A673 (cell line): ENCODE measurements at regions not wholly inside any gene's neighbourhood (a gene's known extent, or its start where the extent isn't known, plus 50 kb on each side); places are given as distances from the start of the nearest gene placed in this dataset.

Experiments
- BruUV-seq: library from RNA; stranded (reverse); fragments of 400-500 nt; replicated peaks from 2 replicates; lab custom pipeline; 2021; lab: Mats Ljungman, UMichigan
- CTCF ChIA-PET: fragments of 300-600 bp; sonication (Branson Sonifier 250); formaldehyde crosslinking; loops from one replicate; lab custom pipeline; 2022; ENCODE audit warnings: antibody characterized with exemption; lab: Charles Lee
- POLR2A ChIA-PET: fragments of 300-600 bp; sonication (Branson Sonifier 250); formaldehyde crosslinking; loops from one replicate; lab custom pipeline; 2022; ENCODE audit warnings: antibody characterized with exemption; ENCODE audit not compliant: low non-redundant PET; lab: Charles Lee
- DNase-seq: peaks from one replicate; pipeline ENCODE4 v3.0.0-alpha.2; 2015; ENCODE audit warnings: low spot score
- H3K27ac ChIP-seq: fragments of 200-600 bp; sonication (generic); 2 replicates; pipeline ENCODE4 v1.5.1; 2016; ENCODE audit warnings: mixed run types, low read depth, mild to moderate bottlenecking, mixed read lengths, antibody characterized with exemption, low read length; ENCODE audit not compliant: poor library complexity, severe bottlenecking
- H3K27me3 ChIP-seq: fragments of 200-600 bp; sonication (generic); replicated peaks from 2 replicates; pipeline ENCODE4 v1.6.1; 2017; ENCODE audit warnings: mixed run types, low read depth, mild to moderate bottlenecking, mixed read lengths, antibody characterized with exemption, low read length; ENCODE audit not compliant: insufficient read depth, poor library complexity
- H3K36me3 ChIP-seq: fragments of 200-600 bp; sonication (generic); 2 replicates; pipeline ENCODE4 v1.6.1; 2016; ENCODE audit warnings: mixed run types, mild to moderate bottlenecking, mixed read lengths, antibody characterized with exemption, low read length; ENCODE audit not compliant: insufficient read depth, poor library complexity, severe bottlenecking
- H3K4me1 ChIP-seq: fragments of 200-600 bp; sonication (generic); 2 replicates; pipeline ENCODE4 v1.6.1; 2017; ENCODE audit warnings: mixed run types, mild to moderate bottlenecking, mixed read lengths, antibody characterized with exemption, low read length; ENCODE audit not compliant: insufficient read depth, poor library complexity, severe bottlenecking
- H3K4me3 ChIP-seq: fragments of 200-600 bp; sonication (generic); 2 replicates; pipeline ENCODE4 v1.5.1; 2016; ENCODE audit warnings: low read depth, mixed run types, mild to moderate bottlenecking, mixed read lengths, low read length; ENCODE audit not compliant: poor library complexity, severe bottlenecking
- H3K9me3 ChIP-seq: fragments of 200-600 bp; sonication (generic); 2 replicates; pipeline ENCODE4 v1.6.1; 2016; ENCODE audit warnings: mixed run types, low read depth, mild to moderate bottlenecking, mixed read lengths, antibody characterized with exemption, low read length; ENCODE audit not compliant: poor library complexity, severe bottlenecking
- EZH2 ChIP-seq: fragments of 200-600 bp; sonication (generic); IDR thresholded peaks from 2 replicates; pipeline ENCODE4 v1.6.1; 2017; ENCODE audit warnings: borderline replicate concordance, low read depth, mild to moderate bottlenecking, mixed read lengths, antibody characterized with exemption, low read length; ENCODE audit not compliant: poor library complexity, severe bottlenecking
- intact Hi-C: fragments of 100-400 bp; cut with micrococcal nuclease; formaldehyde crosslinking; loops from one replicate; pipeline ENCODE4 v1.10.0; 2022; ENCODE audit not compliant: unreplicated experiment
- TF ChIP-seq, protein P1 (sequence below): fragments of 300-800, 200-600 bp; sonication (generic); conservative IDR thresholded peaks from 2 replicates; pipeline ENCODE4 v1.5.1; 2017; ENCODE audit warnings: low read depth, mild to moderate bottlenecking, antibody characterized with exemption, low read length, moderate library complexity, mixed read lengths

DNA sequence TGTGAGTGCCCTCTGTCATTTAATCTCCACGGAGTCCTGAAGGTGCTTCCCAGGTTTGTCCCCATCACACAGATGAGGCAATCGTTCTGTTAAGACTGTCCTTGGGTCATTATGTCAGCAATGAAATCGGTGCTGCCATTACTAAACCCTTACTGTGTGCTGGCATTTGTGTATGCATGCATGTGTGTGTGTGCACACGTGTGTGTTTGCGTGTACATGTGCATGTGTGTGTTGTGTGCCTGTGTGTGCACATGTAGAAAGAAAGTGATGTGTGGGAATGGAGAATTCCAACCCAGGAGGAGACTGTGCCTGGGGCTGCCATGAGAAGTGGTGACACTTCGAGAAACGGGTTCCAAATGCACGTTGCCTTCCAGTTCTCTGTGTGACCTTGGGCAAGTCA lies 110.3 kb downstream of the CDH26 start:
- H3K4me1 ChIP-seq, result peaks cover 29% of the 10 kb centered on the region
- ChIA-PET CTCF (interaction anchor here (1.8 kb wide), 1 partner anchor 10 kb away, joined by 10 read pairs; no protein-coding TSS in a partner anchor), POLR2A (interaction anchor here (1.0 kb wide), 1 partner anchor 10 kb away, joined by 4 read pairs; no protein-coding TSS in a partner anchor)
- BruUV-seq, result no TSS peak
- H3K9me3 ChIP-seq, result peaks cover 9% of the 10 kb centered on the region
- H3K4me3 ChIP-seq, result no peak overlapping the region
- H3K27ac ChIP-seq, result peak overlapping the region; percentile 90
- intact Hi-C loops, result no loop called here
- H3K36me3 ChIP-seq, result no peaks in the 10 kb centered on the region
- TF ChIP-seq, protein P1, sequence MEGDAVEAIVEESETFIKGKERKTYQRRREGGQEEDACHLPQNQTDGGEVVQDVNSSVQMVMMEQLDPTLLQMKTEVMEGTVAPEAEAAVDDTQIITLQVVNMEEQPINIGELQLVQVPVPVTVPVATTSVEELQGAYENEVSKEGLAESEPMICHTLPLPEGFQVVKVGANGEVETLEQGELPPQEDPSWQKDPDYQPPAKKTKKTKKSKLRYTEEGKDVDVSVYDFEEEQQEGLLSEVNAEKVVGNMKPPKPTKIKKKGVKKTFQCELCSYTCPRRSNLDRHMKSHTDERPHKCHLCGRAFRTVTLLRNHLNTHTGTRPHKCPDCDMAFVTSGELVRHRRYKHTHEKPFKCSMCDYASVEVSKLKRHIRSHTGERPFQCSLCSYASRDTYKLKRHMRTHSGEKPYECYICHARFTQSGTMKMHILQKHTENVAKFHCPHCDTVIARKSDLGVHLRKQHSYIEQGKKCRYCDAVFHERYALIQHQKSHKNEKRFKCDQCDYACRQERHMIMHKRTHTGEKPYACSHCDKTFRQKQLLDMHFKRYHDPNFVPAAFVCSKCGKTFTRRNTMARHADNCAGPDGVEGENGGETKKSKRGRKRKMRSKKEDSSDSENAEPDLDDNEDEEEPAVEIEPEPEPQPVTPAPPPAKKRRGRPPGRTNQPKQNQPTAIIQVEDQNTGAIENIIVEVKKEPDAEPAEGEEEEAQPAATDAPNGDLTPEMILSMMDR, result no peak
- no peak for TF ChIP-seq EZH2
- H3K27me3 ChIP-seq, result no peaks in the 10 kb centered on the region
- no peak for DNase-seq

DNA sequence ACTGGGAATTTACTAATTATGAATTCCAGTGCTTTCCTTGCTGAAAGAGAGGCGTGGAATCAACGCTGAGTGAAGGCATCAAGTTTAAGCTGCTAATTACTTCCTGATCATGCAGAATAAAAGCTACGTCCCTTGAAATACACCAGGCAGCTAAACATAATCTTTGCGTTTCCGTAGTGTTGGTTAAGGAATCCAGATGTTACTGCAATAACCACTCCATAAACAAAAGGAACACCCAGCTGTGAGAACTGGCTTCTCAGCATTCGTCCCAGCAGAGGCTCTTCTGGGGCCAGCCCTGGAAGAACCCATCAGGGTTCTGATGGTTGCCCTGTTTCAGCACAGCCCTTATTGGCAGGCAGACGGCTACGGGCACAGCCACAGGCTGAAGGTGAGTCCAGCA lies 111.4 kb downstream of the CDH26 start:
- no peaks in the 10 kb centered on the region for H3K27me3 ChIP-seq
- H3K27ac ChIP-seq, result peak overlapping the region; percentile 90
- BruUV-seq, result no TSS peak
- peaks cover 34% of the 10 kb centered on the region for H3K4me1 ChIP-seq
- H3K36me3 ChIP-seq, result no peaks in the 10 kb centered on the region
- peaks cover 9% of the 10 kb centered on the region for H3K9me3 ChIP-seq
- POLR2A ChIA-PET, result interaction anchor here (0.9 to 1.0 kb wide), 2 partner anchors 11 to 130 kb away, joined by 3 to 4 read pairs; no protein-coding TSS in a partner anchor
- no peak for TF ChIP-seq EZH2
- TF ChIP-seq, protein P1, result no peak
- intact Hi-C loops, result no loop called here
- peak; percentile 93 for DNase-seq
- peak overlapping the region; percentile 22 for H3K4me3 ChIP-seq
- CTCF ChIA-PET, result interaction anchor here (0.8 to 1.8 kb wide), 2 partner anchors 11 to 68 kb away, joined by 3 to 10 read pairs; no protein-coding TSS in a partner anchor

DNA sequence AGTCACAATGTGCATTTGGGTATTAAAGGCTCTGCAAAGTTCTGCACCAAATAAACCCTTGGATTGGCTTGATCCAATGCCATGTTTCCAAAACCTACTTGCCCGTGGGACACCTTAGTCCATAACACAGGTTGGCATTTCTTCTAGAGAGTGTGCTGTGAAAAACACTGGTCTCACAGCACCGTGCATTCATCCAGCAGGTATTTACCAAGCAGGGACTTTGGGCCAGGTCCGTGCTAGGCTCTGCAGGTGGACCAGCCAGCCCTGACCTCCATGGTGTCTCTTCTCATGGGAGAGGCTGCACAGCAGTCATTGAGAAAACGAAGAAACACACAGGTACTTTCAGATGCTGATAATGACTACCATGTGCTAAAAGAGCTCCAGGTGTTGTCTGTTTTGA lies 112.6 kb downstream of the CDH26 start:
- no peak overlapping the region for H3K27ac ChIP-seq
- TF ChIP-seq, protein P1, result no peak
- TF ChIP-seq EZH2, result no peak
- CTCF ChIA-PET, result no interaction called here
- H3K4me1 ChIP-seq, result peaks cover 34% of the 10 kb centered on the region
- DNase-seq, result no peak
- H3K9me3 ChIP-seq, result peaks cover 9% of the 10 kb centered on the region
- BruUV-seq, result no TSS peak
- POLR2A ChIA-PET, result no interaction called here
- no peaks in the 10 kb centered on the region for H3K36me3 ChIP-seq
- intact Hi-C loops, result no loop called here
- no peaks in the 10 kb centered on the region for H3K27me3 ChIP-seq
- no peak overlapping the region for H3K4me3 ChIP-seq
